Smooth muscle cell (in vitro differentiated cells): ENCODE measurements at regions not wholly inside any gene's neighbourhood (a gene's known extent, or its start where the extent isn't known, plus 50 kb on each side); places are given as distances from the start of the nearest gene placed in this dataset.
A peak's percentile ranks its signal among the peaks of the same experiment; 100 is the strongest.

Experiments
- DNase-seq: peaks from one replicate; lab custom pipeline; 2025; ENCODE audit not compliant: unreplicated experiment; lab: John Stamatoyannopoulos, UW
- H2AFZ ChIP-seq: fragments of 200-600 bp; sonication (generic); 2 replicates; pipeline ENCODE4 v1.6.0; 2016; ENCODE audit warnings: antibody characterized with exemption, low read depth, mild to moderate bottlenecking
- H3F3A ChIP-seq: fragments of 200-600 bp; sonication (generic); 2 replicates; pipeline ENCODE4 v1.6.0; 2017; ENCODE audit warnings: antibody characterized with exemption, low read depth
- H3K27ac ChIP-seq: fragments of 200-600 bp; sonication (generic); 2 replicates; pipeline ENCODE4 v1.5.1; 2016; ENCODE audit warnings: low read depth, mild to moderate bottlenecking
- H3K27me3 ChIP-seq: fragments of 200-600 bp; sonication (generic); 2 replicates; pipeline ENCODE4 v1.6.1; 2016; ENCODE audit warnings: low read depth, mild to moderate bottlenecking
- H3K36me3 ChIP-seq: fragments of 200-600 bp; sonication (generic); 2 replicates; pipeline ENCODE4 v1.5.1; 2016; ENCODE audit warnings: low read depth
- H3K4me1 ChIP-seq: fragments of 200-600 bp; sonication (generic); 2 replicates; pipeline ENCODE4 v1.5.1; 2016; ENCODE audit warnings: low read depth
- H3K4me2 ChIP-seq: fragments of 200-600 bp; sonication (generic); 2 replicates; pipeline ENCODE4 v1.6.0; 2016; ENCODE audit warnings: mild to moderate bottlenecking
- H3K4me3 ChIP-seq: fragments of 200-600 bp; sonication (generic); 2 replicates; pipeline ENCODE4 v1.5.1; 2016; ENCODE audit warnings: mild to moderate bottlenecking
- H3K79me2 ChIP-seq: fragments of 200-600 bp; sonication (generic); 2 replicates; pipeline ENCODE4 v1.6.0; 2016; ENCODE audit warnings: low read depth, mild to moderate bottlenecking
- H3K9ac ChIP-seq: fragments of 200-600 bp; sonication (generic); 2 replicates; pipeline ENCODE4 v1.6.0; 2016; ENCODE audit warnings: low read depth
- H3K9me3 ChIP-seq: fragments of 200-600 bp; sonication (generic); replicated peaks from 2 replicates; pipeline ENCODE4 v1.5.1; 2016; ENCODE audit warnings: low read depth
- H4K20me1 ChIP-seq: fragments of 200-600 bp; sonication (generic); 2 replicates; pipeline ENCODE4 v1.6.0; 2016; ENCODE audit warnings: low read depth
- CTCF ChIP-seq: fragments of 200-600 bp; sonication (generic); IDR thresholded peaks from 2 replicates; pipeline ENCODE4 v1.5.1; 2017; ENCODE audit warnings: borderline replicate concordance, mild to moderate bottlenecking, antibody characterized with exemption; ENCODE audit not compliant: insufficient read depth, poor library complexity, severe bottlenecking
- WGBS: methylation state at CpG from one replicate; pipeline ENCODE4 v1.1.7; 2016; ENCODE audit warnings: low lambda C conversion rate; 5-methylcytosine and 5-hydroxymethylcytosine counted together

- TF ChIP-seq CTCF, result no peak
- H3K4me3 ChIP-seq, result no peak overlapping the region
- peaks cover 5% of the 10 kb centered on the region for H3K4me1 ChIP-seq
- H3K27ac ChIP-seq, result no peak overlapping the region
- no peaks in the 10 kb centered on the region for H3K9me3 ChIP-seq
- no peak overlapping the region for H2AFZ ChIP-seq
- no peak for DNase-seq
- no peaks in the 10 kb centered on the region for H3K36me3 ChIP-seq
- peaks cover 19% of the 10 kb centered on the region for H3F3A ChIP-seq
- WGBS, result 95% methylated on average over 4 of the region's 4 CpGs
- H3K4me2 ChIP-seq, result no peak overlapping the region
- no peaks in the 10 kb centered on the region for H4K20me1 ChIP-seq
- no peaks in the 10 kb centered on the region for H3K27me3 ChIP-seq
- no peak overlapping the region for H3K9ac ChIP-seq
- no peaks in the 10 kb centered on the region for H3K79me2 ChIP-seq
Observed at GRCh38 chr4:123835831-123836590, 439.4 kb downstream of the SPRY1 start.

GRCh38 chr4:123836851-123837595, 440.4 kb downstream of the SPRY1 start:
- DNase-seq, result no peak

GRCh38 chr4:123838474-123838873, 441.9 kb downstream of the SPRY1 start:
- 81% methylated on average over 1 of the region's 1 CpG for WGBS
- Histone ChIP-seq H3K9ac (no peak overlapping the region), H3K4me1 (no peaks in the 10 kb centered on the region), H3K36me3 (no peaks in the 10 kb centered on the region), H3K79me2 (no peaks in the 10 kb centered on the region), H3K9me3 (no peaks in the 10 kb centered on the region), H3K27me3 (no peaks in the 10 kb centered on the region), H3F3A (peaks cover 3% of the 10 kb centered on the region), H2AFZ (peak overlapping the region; percentile 71), H3K27ac (no peak overlapping the region), H3K4me2 (no peak overlapping the region), H4K20me1 (no peaks in the 10 kb centered on the region), H3K4me3 (no peak overlapping the region)
- no peak for TF ChIP-seq CTCF
- no peak for DNase-seq

More at GRCh38 chr4:123836851-123837595, 440.4 kb downstream of the SPRY1 start:
- no peak for TF ChIP-seq CTCF
- WGBS, result 83% methylated on average over 4 of the region's 4 CpGs
- no peaks in the 10 kb centered on the region for H4K20me1 ChIP-seq
- H2AFZ ChIP-seq, result peak overlapping the region; percentile 94
- H3F3A ChIP-seq, result peaks cover 9% of the 10 kb centered on the region
- H3K36me3 ChIP-seq, result no peaks in the 10 kb centered on the region
- H3K27me3 ChIP-seq, result no peaks in the 10 kb centered on the region
- peak overlapping the region; percentile 50 for H3K4me2 ChIP-seq
- H3K79me2 ChIP-seq, result no peaks in the 10 kb centered on the region
- no peak overlapping the region for H3K4me3 ChIP-seq
- H3K9ac ChIP-seq, result no peak overlapping the region
- H3K27ac ChIP-seq, result peak overlapping the region; percentile 64
- H3K4me1 ChIP-seq, result no peaks in the 10 kb centered on the region
- H3K9me3 ChIP-seq, result no peaks in the 10 kb centered on the region
